Muscle layer of colon (tissue), 2 donors: ENCODE measurements at regions not wholly inside any gene's neighbourhood (a gene's known extent, or its start where the extent isn't known, plus 50 kb on each side); places are given as distances from the start of the nearest gene placed in this dataset.
"Not testable (repeated sequence)": the region's sequence is repeated elsewhere in the genome, so short reads cannot be mapped to it uniquely, and the experiment has no call there.

Experiments
- H3K27ac ChIP-seq: one replicate; pipeline ENCODE4 v1.7.0; 2013; ENCODE audit warnings: low read depth, mild to moderate bottlenecking, low read length, moderate library complexity
- H3K27me3 ChIP-seq, 2 donors: one replicate each; pipeline ENCODE4 v1.7.0; 2013; ENCODE audit warnings: low read length in 2 of 2, mild to moderate bottlenecking in 2 of 2; ENCODE audit not compliant: insufficient read depth in 2 of 2, control insufficient read depth in 1 of 2
- H3K36me3 ChIP-seq: one replicate; pipeline ENCODE4 v1.7.0; 2013; ENCODE audit warnings: mild to moderate bottlenecking, low read length; ENCODE audit not compliant: insufficient read depth
- H3K4me1 ChIP-seq: one replicate; pipeline ENCODE4 v1.7.0; 2013; ENCODE audit warnings: mild to moderate bottlenecking, low read length; ENCODE audit not compliant: insufficient read depth
- H3K4me3 ChIP-seq, 2 donors: one replicate each; pipeline ENCODE4 v1.7.0; 2013; ENCODE audit warnings: low read length in 2 of 2, low read depth in 1 of 2, mild to moderate bottlenecking in 1 of 2, moderate library complexity in 1 of 2
- H3K9ac ChIP-seq: one replicate; pipeline ENCODE4 v1.7.0; 2013; ENCODE audit warnings: low read length
- H3K9me3 ChIP-seq: one replicate; pipeline ENCODE4 v1.7.0; 2013; ENCODE audit warnings: mild to moderate bottlenecking, low read length
- donor health status: abdominal sarcoma.
- donor health status: Adenocarcinoma of cecum.

GRCh38 chr14:98223106-98223505 lies 1048.9 kb downstream of the BCL11B start:
- Histone ChIP-seq H3K36me3 (no peaks in the 10 kb centered on the region), H3K27ac (no peak overlapping the region), H3K4me1 (no peaks in the 10 kb centered on the region), H3K4me3 (no peak overlapping the region), H3K9ac (no peak overlapping the region), H3K27me3 (no peaks in the 10 kb centered on the region), H3K9me3 (no peaks in the 10 kb centered on the region)

- H3K9ac ChIP-seq, H3K4me1 ChIP-seq, H3K4me3 ChIP-seq, H3K27ac ChIP-seq, H3K36me3 ChIP-seq, H3K9me3 ChIP-seq, H3K27me3 ChIP-seq: not testable (repeated sequence)
Measured at GRCh38 chr14:98223710-98224109, 1048.3 kb downstream of the BCL11B start.

- Histone ChIP-seq H3K9me3 (no peaks in the 10 kb centered on the region), H3K36me3 (no peaks in the 10 kb centered on the region), H3K4me1 (no peaks in the 10 kb centered on the region), H3K27me3 (no peaks in the 10 kb centered on the region), H3K4me3 (no peak overlapping the region), H3K9ac (no peak overlapping the region), H3K27ac (no peak overlapping the region)
Measured at GRCh38 chr14:98226411-98226810, 1045.6 kb downstream of the BCL11B start.

GRCh38 chr14:98227000-98227726 lies 1044.8 kb downstream of the BCL11B start:
- H3K9me3 ChIP-seq: no peaks in the 10 kb centered on the region
- H3K36me3 ChIP-seq: no peaks in the 10 kb centered on the region
- no peak overlapping the region for H3K4me3 ChIP-seq
- H3K27me3 ChIP-seq: no peaks in the 10 kb centered on the region
- H3K4me1 ChIP-seq: no peaks in the 10 kb centered on the region
- no peak overlapping the region for H3K27ac ChIP-seq
- no peak overlapping the region for H3K9ac ChIP-seq

GRCh38 chr14:98227727-98228111 lies 1044.3 kb downstream of the BCL11B start:
- Histone ChIP-seq H3K27ac (no peak overlapping the region), H3K36me3 (no peaks in the 10 kb centered on the region), H3K9ac (no peak overlapping the region), H3K27me3 (no peaks in the 10 kb centered on the region), H3K4me1 (no peaks in the 10 kb centered on the region), H3K9me3 (no peaks in the 10 kb centered on the region), H3K4me3 (no peak overlapping the region)

- Histone ChIP-seq H3K4me1 (no peaks in the 10 kb centered on the region), H3K9ac (no peak overlapping the region), H3K4me3 (no peak overlapping the region), H3K36me3 (no peaks in the 10 kb centered on the region), H3K27me3 (no peaks in the 10 kb centered on the region), H3K9me3 (no peaks in the 10 kb centered on the region), H3K27ac (no peak overlapping the region)
Measured at GRCh38 chr14:98229656-98230366, 1042.2 kb downstream of the BCL11B start.

- H3K9me3 ChIP-seq: no peaks in the 10 kb centered on the region
- H3K4me3 ChIP-seq: no peak overlapping the region
- no peaks in the 10 kb centered on the region for H3K36me3 ChIP-seq
- no peaks in the 10 kb centered on the region for H3K27me3 ChIP-seq
- no peaks in the 10 kb centered on the region for H3K4me1 ChIP-seq
- no peak overlapping the region for H3K27ac ChIP-seq
- no peak overlapping the region for H3K9ac ChIP-seq
Measured at GRCh38 chr14:98230411-98230810, 1041.6 kb downstream of the BCL11B start.

- no peaks in the 10 kb centered on the region for H3K36me3 ChIP-seq
- no peaks in the 10 kb centered on the region for H3K27me3 ChIP-seq
- no peak overlapping the region for H3K9ac ChIP-seq
- H3K4me3 ChIP-seq: no peak overlapping the region
- no peaks in the 10 kb centered on the region for H3K9me3 ChIP-seq
- no peaks in the 10 kb centered on the region for H3K4me1 ChIP-seq
- H3K27ac ChIP-seq: no peak overlapping the region
Measured at GRCh38 chr14:98231210-98231609, 1040.8 kb downstream of the BCL11B start.

GRCh38 chr14:98233656-98234055 lies 1038.3 kb downstream of the BCL11B start:
- Histone ChIP-seq H3K36me3 (no peaks in the 10 kb centered on the region), H3K4me3 (no peak overlapping the region), H3K27me3 (no peaks in the 10 kb centered on the region), H3K9ac (no peak overlapping the region), H3K9me3 (no peaks in the 10 kb centered on the region), H3K27ac (no peak overlapping the region), H3K4me1 (no peaks in the 10 kb centered on the region)

GRCh38 chr14:98234208-98234607 lies 1037.8 kb downstream of the BCL11B start:
- Histone ChIP-seq H3K27ac (no peak overlapping the region), H3K9ac (no peak overlapping the region), H3K27me3 (no peaks in the 10 kb centered on the region), H3K36me3 (no peaks in the 10 kb centered on the region), H3K4me1 (no peaks in the 10 kb centered on the region), H3K9me3 (no peaks in the 10 kb centered on the region), H3K4me3 (no peak overlapping the region)

- H3K27ac ChIP-seq: no peak overlapping the region
- no peaks in the 10 kb centered on the region for H3K36me3 ChIP-seq
- H3K4me1 ChIP-seq: no peaks in the 10 kb centered on the region
- no peak overlapping the region for H3K9ac ChIP-seq
- no peak overlapping the region for H3K4me3 ChIP-seq
- H3K9me3 ChIP-seq: no peaks in the 10 kb centered on the region
- H3K27me3 ChIP-seq: no peaks in the 10 kb centered on the region
Measured at GRCh38 chr14:98236314-98236713, 1035.7 kb downstream of the BCL11B start.

GRCh38 chr14:98237939-98238338 lies 1034.1 kb downstream of the BCL11B start:
- H3K9me3 ChIP-seq: no peaks in the 10 kb centered on the region
- H3K9ac ChIP-seq: no peak overlapping the region
- H3K4me3 ChIP-seq: no peak overlapping the region
- no peaks in the 10 kb centered on the region for H3K4me1 ChIP-seq
- no peak overlapping the region for H3K27ac ChIP-seq
- H3K36me3 ChIP-seq: no peaks in the 10 kb centered on the region
- no peaks in the 10 kb centered on the region for H3K27me3 ChIP-seq
